H9 (cell line): ENCODE measurements at regions not wholly inside any gene's neighbourhood (a gene's known extent, or its start where the extent isn't known, plus 50 kb on each side); places are given as distances from the start of the nearest gene placed in this dataset.

Source experiments
- DNase-seq: peaks from one replicate; pipeline ENCODE4 v3.0.0-alpha.2; 2017
- H2AFZ ChIP-seq: one replicate; pipeline ENCODE4 v1.6.1; 2013; ENCODE audit warnings: mild to moderate bottlenecking, low read length, control low read depth, moderate library complexity
- H2AK5ac ChIP-seq: 2 replicates; pipeline ENCODE4 v1.6.1; 2013; ENCODE audit warnings: low read length, control low read depth, mixed read lengths; ENCODE audit not compliant: insufficient read length
- H2BK120ac ChIP-seq: one replicate; pipeline ENCODE4 v1.6.1; 2013; ENCODE audit warnings: low read depth, mild to moderate bottlenecking, low read length, control low read depth, inconsistent platforms; ENCODE audit not compliant: poor library complexity, severe bottlenecking
- H2BK12ac ChIP-seq: 2 replicates; pipeline ENCODE4 v1.6.1; 2013; ENCODE audit warnings: low read length, control low read depth, mixed read lengths, low read depth; ENCODE audit not compliant: insufficient read length
- H2BK15ac ChIP-seq: 2 replicates; pipeline ENCODE4 v1.6.1; 2013; ENCODE audit warnings: low read depth, low read length, control low read depth
- H2BK20ac ChIP-seq: one replicate; pipeline ENCODE4 v1.6.1; 2013; ENCODE audit warnings: low read depth, mild to moderate bottlenecking, low read length, control low read depth, inconsistent platforms; ENCODE audit not compliant: poor library complexity, severe bottlenecking
- H2BK5ac ChIP-seq: 2 replicates; pipeline ENCODE4 v1.6.1; 2013; ENCODE audit warnings: low read length, control low read depth, mixed read lengths; ENCODE audit not compliant: insufficient read length
- H3K14ac ChIP-seq: 2 replicates; pipeline ENCODE4 v1.6.1; 2013; ENCODE audit warnings: low read length, control low read depth; ENCODE audit not compliant: insufficient read depth
- H3K18ac ChIP-seq: 2 replicates; pipeline ENCODE4 v1.6.1; 2013; ENCODE audit warnings: low read depth, mild to moderate bottlenecking, mixed read lengths, low read length, control low read depth; ENCODE audit not compliant: insufficient read length
- H3K23ac ChIP-seq: 2 replicates; pipeline ENCODE4 v1.6.1; 2013; ENCODE audit warnings: low read length, control low read depth, mixed read lengths, low read depth; ENCODE audit not compliant: insufficient read length
- H3K23me2 ChIP-seq: 2 replicates; pipeline ENCODE4 v1.6.1; 2013; ENCODE audit warnings: low read depth, mild to moderate bottlenecking, mixed read lengths, low read length, control low read depth; ENCODE audit not compliant: insufficient read length, poor library complexity, severe bottlenecking
- H3K27ac ChIP-seq: 2 replicates; pipeline ENCODE4 v1.5.1; 2013; ENCODE audit warnings: low read length, control low read depth, mixed read lengths, low read depth; ENCODE audit not compliant: insufficient read length
- H3K27me3 ChIP-seq: 2 replicates; pipeline ENCODE4 v1.6.1; 2013; ENCODE audit warnings: low read length, control low read depth, inconsistent platforms; ENCODE audit not compliant: insufficient read depth
- H3K4ac ChIP-seq: 2 replicates; pipeline ENCODE4 v1.6.1; 2013; ENCODE audit warnings: low read depth, mild to moderate bottlenecking, control low read depth, inconsistent platforms, low read length, moderate library complexity
- H3K4me1 ChIP-seq: 2 replicates; pipeline ENCODE4 v1.6.1; 2013; ENCODE audit warnings: low read length, control low read depth, inconsistent platforms; ENCODE audit not compliant: insufficient read depth
- H3K4me2 ChIP-seq: 2 replicates; pipeline ENCODE4 v1.6.1; 2013; ENCODE audit warnings: low read length, control low read depth, mixed read lengths; ENCODE audit not compliant: insufficient read length, insufficient read depth
- H3K56ac ChIP-seq: 2 replicates; pipeline ENCODE4 v1.6.1; 2013; ENCODE audit warnings: low read depth, mild to moderate bottlenecking, mixed read lengths, low read length, control low read depth; ENCODE audit not compliant: insufficient read length
- H3K79me1 ChIP-seq: 2 replicates; pipeline ENCODE4 v1.6.1; 2013; ENCODE audit warnings: low read depth, mild to moderate bottlenecking, moderate library complexity, low read length, control low read depth, inconsistent platforms; ENCODE audit not compliant: insufficient read depth, poor library complexity, severe bottlenecking
- H3K79me2 ChIP-seq: 2 replicates; pipeline ENCODE4 v1.6.1; 2013; ENCODE audit warnings: low read length, control low read depth, inconsistent platforms; ENCODE audit not compliant: insufficient read depth
- H3K9ac ChIP-seq: 2 replicates; pipeline ENCODE4 v1.6.1; 2013; ENCODE audit warnings: low read length, control low read depth, mixed read lengths; ENCODE audit not compliant: insufficient read length; ENCODE audit errors: extremely low read depth
- H3K9me3 ChIP-seq: one replicate; pipeline ENCODE4 v1.6.1; 2013; ENCODE audit warnings: low read depth, low read length, inconsistent platforms; ENCODE audit not compliant: control insufficient read depth
- H3T11ph ChIP-seq: one replicate; pipeline ENCODE4 v1.6.1; 2013; ENCODE audit warnings: mild to moderate bottlenecking, low read length, control low read depth, inconsistent platforms
- H4K20me1 ChIP-seq: one replicate; pipeline ENCODE4 v1.6.1; 2013; ENCODE audit not compliant: control insufficient read depth, insufficient read length, insufficient read depth
- H4K5ac ChIP-seq: 2 replicates; pipeline ENCODE4 v1.6.1; 2013; ENCODE audit warnings: low read depth, mild to moderate bottlenecking, mixed read lengths, low read length, control low read depth; ENCODE audit not compliant: insufficient read length
- H4K8ac ChIP-seq: replicated peaks from 2 replicates; pipeline ENCODE4 v1.6.1; 2013; ENCODE audit warnings: low read length, control low read depth, mixed read lengths, low read depth; ENCODE audit not compliant: insufficient read length
- H4K91ac ChIP-seq: 2 replicates; pipeline ENCODE4 v1.6.1; 2013; ENCODE audit warnings: low read depth, mild to moderate bottlenecking, moderate library complexity, mixed read lengths, low read length, control low read depth; ENCODE audit not compliant: insufficient read length
- H3K27ac Mint-ChIP-seq, 3 experiments: 2 replicates in 2 of 3; 3 replicates in 1 of 3; pipeline ENCODE4 v1.8.0; 2020 to 2021; ENCODE audit warnings: mixed read lengths in 3 of 3, mild to moderate bottlenecking in 1 of 3, moderate library complexity in 1 of 3
- H3K27me3 Mint-ChIP-seq: 2 replicates; pipeline ENCODE4 v1.8.0; 2021; ENCODE audit warnings: low read depth, mild to moderate bottlenecking, moderate library complexity, mixed read lengths
- H3K36me3 Mint-ChIP-seq, 3 experiments: 2 replicates in 2 of 3; 3 replicates in 1 of 3; pipeline ENCODE4 v1.8.0; 2020 to 2021; ENCODE audit warnings: low read depth in 3 of 3, mixed read lengths in 3 of 3; ENCODE audit not compliant: insufficient read depth in 1 of 3
- H3K4me1 Mint-ChIP-seq, 2 experiments: 2 replicates each; pipeline ENCODE4 v1.8.0; 2020; ENCODE audit warnings: mixed read lengths in 2 of 2
- H3K4me3 Mint-ChIP-seq, 2 experiments: 2 replicates in 1 of 2; 3 replicates in 1 of 2; pipeline ENCODE4 v1.8.0; 2020 to 2021; ENCODE audit warnings: mild to moderate bottlenecking in 2 of 2, mixed read lengths in 2 of 2, moderate library complexity in 1 of 2
- H3K9me3 Mint-ChIP-seq, 2 experiments: 2 replicates in 1 of 2; 3 replicates in 1 of 2; pipeline ENCODE4 v1.8.0; 2020; ENCODE audit warnings: mild to moderate bottlenecking in 2 of 2, mixed read lengths in 2 of 2, moderate library complexity in 1 of 2
- WGBS: extraction: QIAGEN DNeasy Blood & Tissue Kit; methylation state at CpG from one replicate; pipeline ENCODE4 v1.1.7; 2013; ENCODE audit warnings: missing lambda C conversion rate, low lambda C conversion rate, mixed read lengths; ENCODE audit not compliant: insufficient read length; ENCODE audit errors: extremely low coverage; 5-methylcytosine and 5-hydroxymethylcytosine counted together
- TF ChIP-seq, protein P1 (sequence below): fragments of 200-600 bp; sonication (generic); conservative IDR thresholded peaks from 3 replicates; pipeline ENCODE4 v1.8.0; 2021; ENCODE audit warnings: antibody characterized with exemption, mild to moderate bottlenecking

DNA sequence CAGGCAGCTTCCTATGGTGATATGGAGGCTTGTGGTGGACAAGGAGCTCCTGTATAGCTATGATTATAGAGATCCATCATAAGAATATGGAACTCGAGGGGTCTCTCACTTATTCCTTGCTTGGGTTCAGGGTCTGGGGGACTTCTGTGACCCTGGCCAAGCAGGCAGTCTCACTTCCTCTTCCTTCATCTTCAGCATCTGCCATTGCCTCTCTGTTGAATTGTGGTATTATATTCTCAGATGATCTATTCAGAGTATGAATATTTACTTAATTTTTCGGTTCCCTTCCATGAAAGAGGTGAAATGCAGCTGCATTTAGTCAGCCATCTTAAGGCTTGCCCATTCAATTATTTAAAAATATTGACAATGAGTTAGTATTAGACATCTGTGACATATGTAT is 292.9 kb downstream of the SPIN4 start:
- Histone ChIP-seq H3K27me3 (no peaks in the 10 kb centered on the region), H3K79me1 (no peaks in the 10 kb centered on the region), H4K5ac (no peak overlapping the region), H3K27ac (no peak overlapping the region), H4K8ac (no peak overlapping the region), H2BK15ac (no peak overlapping the region), H2BK12ac (no peak overlapping the region), H3K23ac (no peak overlapping the region), H4K91ac (no peak overlapping the region), H3K9ac (no peak overlapping the region), H4K20me1 (no peaks in the 10 kb centered on the region), H3K4me1 (no peaks in the 10 kb centered on the region), H3K18ac (no peak overlapping the region), H3T11ph (no peak overlapping the region), H3K79me2 (no peaks in the 10 kb centered on the region), H3K9me3 (peaks cover 42% of the 10 kb centered on the region), H3K56ac (no peak overlapping the region), H3K4me2 (no peak overlapping the region), H3K23me2 (no peaks in the 10 kb centered on the region), H3K14ac (no peak overlapping the region), H2BK20ac (no peak overlapping the region), H2AFZ (no peak overlapping the region), H3K4ac (no peak overlapping the region), H2BK120ac (no peak overlapping the region), H2BK5ac (no peak overlapping the region), H2AK5ac (no peak overlapping the region)
- TF ChIP-seq, protein P1, sequence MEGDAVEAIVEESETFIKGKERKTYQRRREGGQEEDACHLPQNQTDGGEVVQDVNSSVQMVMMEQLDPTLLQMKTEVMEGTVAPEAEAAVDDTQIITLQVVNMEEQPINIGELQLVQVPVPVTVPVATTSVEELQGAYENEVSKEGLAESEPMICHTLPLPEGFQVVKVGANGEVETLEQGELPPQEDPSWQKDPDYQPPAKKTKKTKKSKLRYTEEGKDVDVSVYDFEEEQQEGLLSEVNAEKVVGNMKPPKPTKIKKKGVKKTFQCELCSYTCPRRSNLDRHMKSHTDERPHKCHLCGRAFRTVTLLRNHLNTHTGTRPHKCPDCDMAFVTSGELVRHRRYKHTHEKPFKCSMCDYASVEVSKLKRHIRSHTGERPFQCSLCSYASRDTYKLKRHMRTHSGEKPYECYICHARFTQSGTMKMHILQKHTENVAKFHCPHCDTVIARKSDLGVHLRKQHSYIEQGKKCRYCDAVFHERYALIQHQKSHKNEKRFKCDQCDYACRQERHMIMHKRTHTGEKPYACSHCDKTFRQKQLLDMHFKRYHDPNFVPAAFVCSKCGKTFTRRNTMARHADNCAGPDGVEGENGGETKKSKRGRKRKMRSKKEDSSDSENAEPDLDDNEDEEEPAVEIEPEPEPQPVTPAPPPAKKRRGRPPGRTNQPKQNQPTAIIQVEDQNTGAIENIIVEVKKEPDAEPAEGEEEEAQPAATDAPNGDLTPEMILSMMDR: no peak
- Mint-ChIP-seq H3K4me1 (no peaks in the 10 kb centered on the region), H3K4me3 (no peak overlapping the region), H3K9me3 (peaks cover 85 to 87% of the 10 kb centered on the region in 2 experiments), H3K27ac (no peak overlapping the region), H3K27me3 (no peaks in the 10 kb centered on the region; the same call in 1 of the 2 replicates), H3K36me3 (peaks cover 0 to 20% (median 13%) of the 10 kb centered on the region in 3 experiments; a peak in 4 of 7 replicates)
- no peak for DNase-seq
- WGBS: no CpG with 5 or more reads among the region's 2 CpGs
